ENCODE measurements at regions not wholly inside any gene's neighbourhood (a gene's known extent, or its start where the extent isn't known, plus 50 kb on each side); places are given as distances from the start of the nearest gene placed in this dataset.

GRCh38 chr2:34317797-34318196 is 718.7 kb upstream of the FAM98A start:
- TF ChIP-seq TAF1 (IDR thresholded peaks at IDR 0.05; ENCODE audit: borderline replicate concordance, low read depth, low read length) (no peak), POLR2A (IDR thresholded peaks at IDR 0.05; ENCODE audit: low read depth, low read length) (no peak)
